ENCODE measurements at regions not wholly inside any gene's neighbourhood (a gene's known extent, or its start where the extent isn't known, plus 50 kb on each side); places are given as distances from the start of the nearest gene placed in this dataset.
"Not testable (repeated sequence)": the region's sequence is repeated elsewhere in the genome, so short reads cannot be mapped to it uniquely, and the experiment has no call there.

- peaks cover 85% of the 10 kb centered on the region for H3K9me3 ChIP-seq (replicated peaks)
- no peak overlapping the region for H3K4me3 ChIP-seq
- no peaks in the 10 kb centered on the region for H3K4me1 ChIP-seq
- no peak for TF ChIP-seq CTCF (IDR thresholded peaks at IDR 0.05; ENCODE audit: borderline replicate concordance)
- no peaks in the 10 kb centered on the region for H3K27me3 ChIP-seq (ENCODE audit: low read depth)
- DNase-seq, result no peak
- no peak overlapping the region for H3K27ac ChIP-seq (replicated peaks)
- H3K36me3 ChIP-seq, result no peaks in the 10 kb centered on the region
- intact Hi-C loops (cut with micrococcal nuclease), result no loop called here
Measured at GRCh38 chr18:4536447-4536846, 81.3 kb upstream of the DLGAP1 start.

GRCh38 chr18:4528405-4528804 is 73.3 kb upstream of the DLGAP1 start:
- no peak overlapping the region for H3K27ac ChIP-seq (replicated peaks)
- no peaks in the 10 kb centered on the region for H3K27me3 ChIP-seq (ENCODE audit: low read depth)
- H3K4me1 ChIP-seq, result no peaks in the 10 kb centered on the region
- intact Hi-C loops (cut with micrococcal nuclease), result no loop called here
- no peaks in the 10 kb centered on the region for H3K36me3 ChIP-seq
- DNase-seq, result no peak
- H3K4me3 ChIP-seq, result no peak overlapping the region
- no peak for TF ChIP-seq CTCF (IDR thresholded peaks at IDR 0.05; ENCODE audit: borderline replicate concordance)
- H3K9me3 ChIP-seq (replicated peaks), result peaks cover 45% of the 10 kb centered on the region

- H3K4me1 ChIP-seq; H3K27me3 ChIP-seq (ENCODE audit: low read depth); DNase-seq; intact Hi-C loops (cut with micrococcal nuclease); H3K36me3 ChIP-seq; H3K4me3 ChIP-seq; H3K27ac ChIP-seq (replicated peaks): not testable (repeated sequence)
- H3K9me3 ChIP-seq (replicated peaks), result peaks cover 40% of the 10 kb centered on the region
Measured at GRCh38 chr18:4527826-4528225, 72.7 kb upstream of the DLGAP1 start.

- intact Hi-C loops (cut with micrococcal nuclease), result no loop called here
- H3K27me3 ChIP-seq (ENCODE audit: low read depth), result no peaks in the 10 kb centered on the region
- peaks cover 17% of the 10 kb centered on the region for H3K9me3 ChIP-seq (replicated peaks)
- H3K27ac ChIP-seq (replicated peaks), result no peak overlapping the region
- no peak for DNase-seq
- H3K36me3 ChIP-seq, result no peaks in the 10 kb centered on the region
- no peaks in the 10 kb centered on the region for H3K4me1 ChIP-seq
- no peak overlapping the region for H3K4me3 ChIP-seq
- no peak for TF ChIP-seq CTCF (IDR thresholded peaks at IDR 0.05; ENCODE audit: borderline replicate concordance)
Measured at GRCh38 chr18:4524096-4524495, 69.0 kb upstream of the DLGAP1 start.

GRCh38 chr18:4511166-4511565 is 56.1 kb upstream of the DLGAP1 start:
- peaks cover 3% of the 10 kb centered on the region for H3K9me3 ChIP-seq (replicated peaks)
- no peaks in the 10 kb centered on the region for H3K27me3 ChIP-seq (ENCODE audit: low read depth)
- no peak overlapping the region for H3K27ac ChIP-seq (replicated peaks)
- no peaks in the 10 kb centered on the region for H3K4me1 ChIP-seq
- no peak overlapping the region for H3K4me3 ChIP-seq
- TF ChIP-seq CTCF (IDR thresholded peaks at IDR 0.05; ENCODE audit: borderline replicate concordance), result no peak
- no peak for DNase-seq
- no peaks in the 10 kb centered on the region for H3K36me3 ChIP-seq
- intact Hi-C loops (cut with micrococcal nuclease), result no loop called here

- intact Hi-C loops (cut with micrococcal nuclease), result no loop called here
- Histone ChIP-seq H3K4me3 (no peak overlapping the region), H3K27ac (replicated peaks) (no peak overlapping the region), H3K36me3 (no peaks in the 10 kb centered on the region), H3K4me1 (no peaks in the 10 kb centered on the region), H3K27me3 (ENCODE audit: low read depth) (no peaks in the 10 kb centered on the region), H3K9me3 (replicated peaks) (peaks cover 3% of the 10 kb centered on the region)
- no peak for TF ChIP-seq CTCF (IDR thresholded peaks at IDR 0.05; ENCODE audit: borderline replicate concordance)
- no peak for DNase-seq
Measured at GRCh38 chr18:4510711-4511110, 55.6 kb upstream of the DLGAP1 start.
